SU-DHL-6 (cell line): ENCODE measurements at regions not wholly inside any gene's neighbourhood (a gene's known extent, or its start where the extent isn't known, plus 50 kb on each side); places are given as distances from the start of the nearest gene placed in this dataset.

Experiments
- H2AFZ ChIP-seq: fragments of 200-600 bp; sonication (generic); 2 replicates; pipeline ENCODE4 v1.6.1; 2014; ENCODE audit warnings: low read depth, mild to moderate bottlenecking, moderate library complexity, mixed read lengths, antibody characterized with exemption, low read length; ENCODE audit not compliant: severe bottlenecking
- H3F3A ChIP-seq: fragments of 200-600 bp; shearing (Covaris generic); 2 replicates; pipeline ENCODE4 v1.6.0; 2016; ENCODE audit warnings: antibody characterized with exemption, mild to moderate bottlenecking; ENCODE audit not compliant: insufficient read depth
- H3K27ac ChIP-seq: fragments of 200-600 bp; sonication (generic); 2 replicates; pipeline ENCODE4 v1.5.1; 2016; ENCODE audit warnings: low read depth, mild to moderate bottlenecking, low read length, moderate library complexity, mixed read lengths
- H3K27me3 ChIP-seq: fragments of 200-600 bp; sonication (generic), shearing (Covaris generic); 2 replicates; pipeline ENCODE4 v1.6.0; 2014; ENCODE audit warnings: mild to moderate bottlenecking, low read length
- H3K36me3 ChIP-seq: fragments of 200-600 bp; sonication (generic); 2 replicates; pipeline ENCODE4 v1.6.1; 2014; ENCODE audit warnings: mild to moderate bottlenecking, low read length, mixed read lengths
- H3K4me2 ChIP-seq: fragments of 300-600, 200-600 bp; shearing (Covaris generic), sonication (generic); 2 replicates; pipeline ENCODE4 v1.6.0; 2014; ENCODE audit warnings: low read length, low read depth, mild to moderate bottlenecking; ENCODE audit not compliant: poor library complexity, severe bottlenecking
- H3K4me3 ChIP-seq: fragments of 200-600 bp; sonication (generic); 2 replicates; pipeline ENCODE4 v1.5.1; 2014; ENCODE audit warnings: antibody characterized with exemption, low read length, mild to moderate bottlenecking, mixed read lengths; ENCODE audit not compliant: insufficient read depth, poor library complexity, severe bottlenecking
- H3K79me2 ChIP-seq: fragments of 200-600 bp; sonication (generic); 2 replicates; pipeline ENCODE4 v1.6.1; 2014; ENCODE audit warnings: mild to moderate bottlenecking, low read length, moderate library complexity; ENCODE audit not compliant: insufficient read depth
- H3K9ac ChIP-seq: fragments of 200-600 bp; sonication (generic); 2 replicates; pipeline ENCODE4 v1.7.0; 2014; ENCODE audit warnings: mild to moderate bottlenecking, low read length
- H3K9me2 ChIP-seq: fragments of 200-600 bp; sonication (generic); replicated peaks from 2 replicates; pipeline ENCODE4 v1.6.1; 2014; ENCODE audit warnings: low read length; ENCODE audit not compliant: insufficient read depth
- H3K9me3 ChIP-seq: fragments of 200-600 bp; sonication (generic); 2 replicates; pipeline ENCODE4 v1.6.1; 2014; ENCODE audit warnings: low read length, mixed read lengths; ENCODE audit not compliant: insufficient read depth
- H4K20me1 ChIP-seq: fragments of 200-600 bp; sonication (generic); 2 replicates; pipeline ENCODE4 v1.6.1; 2014; ENCODE audit warnings: low read depth, mild to moderate bottlenecking, antibody characterized with exemption, low read length, moderate library complexity, mixed read lengths
- EZH2phosphoT487 ChIP-seq: fragments of 200-600 bp; sonication (generic), shearing (Covaris generic); conservative IDR thresholded peaks from 2 replicates; pipeline ENCODE4 v1.6.1; 2018; ENCODE audit warnings: mild to moderate bottlenecking, antibody characterized with exemption, low read length, moderate library complexity, mixed read lengths
- TF ChIP-seq, protein P1 (sequence below): fragments of 200-600 bp; sonication (generic); IDR thresholded peaks from one replicate; pipeline ENCODE4 v1.5.1; 2017; ENCODE audit warnings: antibody characterized with exemption, mild to moderate bottlenecking, low read length, moderate library complexity; ENCODE audit not compliant: insufficient read depth, poor library complexity, severe bottlenecking

DNA sequence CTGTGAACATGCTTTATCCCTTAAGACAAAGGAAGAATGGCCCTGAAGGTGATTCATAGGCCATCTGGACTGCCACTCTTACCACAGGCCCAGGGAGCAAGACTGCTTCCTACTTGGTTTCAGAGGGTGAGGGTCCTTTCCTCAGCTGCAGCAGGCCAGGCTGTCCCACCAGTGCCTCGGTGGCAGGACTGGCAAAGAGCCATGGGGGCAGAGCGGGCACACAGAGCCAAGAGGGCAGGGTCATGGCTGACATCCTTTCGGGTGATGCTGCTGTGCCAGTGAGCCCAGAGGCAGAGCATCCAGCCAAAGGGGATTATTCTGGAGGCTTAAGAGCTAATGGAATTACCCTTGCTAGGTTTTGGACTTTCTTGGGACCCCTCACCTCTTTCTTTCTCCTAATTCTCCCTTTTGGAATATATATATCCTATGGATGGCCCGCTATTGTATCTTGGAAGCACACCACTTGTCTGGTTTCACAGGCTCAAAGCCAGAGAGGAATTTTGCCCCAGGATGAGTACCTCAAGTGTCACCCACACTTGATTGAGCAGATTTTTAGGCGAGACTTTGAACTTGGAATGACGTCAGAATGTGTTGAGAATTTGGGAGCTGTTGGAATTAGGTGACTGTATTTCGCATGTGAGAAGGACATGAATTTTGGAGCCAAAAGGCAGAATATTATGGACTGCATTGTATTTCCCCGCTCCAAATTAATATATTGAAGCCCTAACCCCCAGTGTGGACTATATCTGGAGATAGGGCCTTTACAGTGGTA lies 180.6 kb downstream of the BARX1 start:
- Histone ChIP-seq H3K36me3 (no peaks in the 10 kb centered on the region), H3K79me2 (no peaks in the 10 kb centered on the region), H2AFZ (no peak overlapping the region), H3K4me3 (no peak overlapping the region), H3K9ac (no peak overlapping the region), H4K20me1 (no peaks in the 10 kb centered on the region; the same call in 1 of the 2 replicates), H3K27ac (no peak overlapping the region), H3K9me2 (no peaks in the 10 kb centered on the region), H3K4me2 (no peak overlapping the region), H3F3A (no peaks in the 10 kb centered on the region), H3K9me3 (no peaks in the 10 kb centered on the region), H3K27me3 (no peaks in the 10 kb centered on the region)
- TF ChIP-seq EZH2phosphoT487: no peak
- TF ChIP-seq, protein P1, sequence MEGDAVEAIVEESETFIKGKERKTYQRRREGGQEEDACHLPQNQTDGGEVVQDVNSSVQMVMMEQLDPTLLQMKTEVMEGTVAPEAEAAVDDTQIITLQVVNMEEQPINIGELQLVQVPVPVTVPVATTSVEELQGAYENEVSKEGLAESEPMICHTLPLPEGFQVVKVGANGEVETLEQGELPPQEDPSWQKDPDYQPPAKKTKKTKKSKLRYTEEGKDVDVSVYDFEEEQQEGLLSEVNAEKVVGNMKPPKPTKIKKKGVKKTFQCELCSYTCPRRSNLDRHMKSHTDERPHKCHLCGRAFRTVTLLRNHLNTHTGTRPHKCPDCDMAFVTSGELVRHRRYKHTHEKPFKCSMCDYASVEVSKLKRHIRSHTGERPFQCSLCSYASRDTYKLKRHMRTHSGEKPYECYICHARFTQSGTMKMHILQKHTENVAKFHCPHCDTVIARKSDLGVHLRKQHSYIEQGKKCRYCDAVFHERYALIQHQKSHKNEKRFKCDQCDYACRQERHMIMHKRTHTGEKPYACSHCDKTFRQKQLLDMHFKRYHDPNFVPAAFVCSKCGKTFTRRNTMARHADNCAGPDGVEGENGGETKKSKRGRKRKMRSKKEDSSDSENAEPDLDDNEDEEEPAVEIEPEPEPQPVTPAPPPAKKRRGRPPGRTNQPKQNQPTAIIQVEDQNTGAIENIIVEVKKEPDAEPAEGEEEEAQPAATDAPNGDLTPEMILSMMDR: no peak

DNA sequence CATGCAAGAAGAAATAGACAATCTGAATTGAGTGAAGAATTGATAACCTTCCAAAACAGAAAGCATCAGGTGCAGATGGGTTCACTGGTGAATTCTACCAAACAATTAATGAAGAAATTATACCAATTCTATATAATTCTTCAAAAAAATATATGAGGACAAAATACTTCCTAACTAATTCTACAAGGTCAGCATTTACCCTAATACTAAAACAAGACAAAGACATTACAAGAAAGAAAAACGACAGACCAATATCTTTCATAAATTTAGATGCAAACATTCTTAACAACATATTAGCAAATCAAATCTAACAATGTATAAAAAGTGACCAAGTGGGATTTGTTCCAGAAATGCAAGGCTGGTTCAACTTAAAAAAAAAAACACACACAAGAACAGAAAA lies 183.9 kb downstream of the BARX1 start:
- Histone ChIP-seq H3K9me3 (no peaks in the 10 kb centered on the region), H3K36me3 (no peaks in the 10 kb centered on the region), H4K20me1 (no peaks in the 10 kb centered on the region; the same call in 1 of the 2 replicates), H2AFZ (no peak overlapping the region), H3K27ac (no peak overlapping the region), H3F3A (no peaks in the 10 kb centered on the region), H3K79me2 (no peaks in the 10 kb centered on the region), H3K4me2 (no peak overlapping the region), H3K9ac (no peak overlapping the region), H3K4me3 (no peak overlapping the region), H3K27me3 (no peaks in the 10 kb centered on the region), H3K9me2 (no peaks in the 10 kb centered on the region)
- TF ChIP-seq, protein P1: no peak
- TF ChIP-seq EZH2phosphoT487: no peak

DNA sequence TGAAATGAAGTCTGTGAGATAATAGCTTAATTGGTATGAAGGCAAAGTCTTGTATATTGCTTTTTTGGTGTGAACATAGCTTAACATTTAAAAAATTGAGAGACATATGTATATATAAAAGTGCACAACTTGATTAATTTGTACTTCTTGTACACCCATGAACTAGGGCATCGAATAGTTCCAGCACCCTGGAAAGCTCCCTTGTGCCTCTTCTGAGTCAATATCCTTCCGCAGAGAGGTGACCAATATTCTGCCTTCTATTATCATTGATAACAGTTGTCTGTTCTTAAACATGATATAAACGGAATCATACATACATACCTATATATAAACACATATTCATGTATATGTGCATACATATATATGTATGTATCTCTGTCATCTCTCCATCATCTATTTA lies 185.4 kb downstream of the PHF2 start:
- Histone ChIP-seq H3K9me3 (no peaks in the 10 kb centered on the region), H3K4me2 (no peak overlapping the region), H3K9me2 (no peaks in the 10 kb centered on the region), H2AFZ (no peak overlapping the region), H3K27me3 (no peaks in the 10 kb centered on the region), H3F3A (no peaks in the 10 kb centered on the region), H3K4me3 (no peak overlapping the region), H3K27ac (no peak overlapping the region), H3K36me3 (no peaks in the 10 kb centered on the region), H4K20me1 (no peaks in the 10 kb centered on the region), H3K9ac (no peak overlapping the region), H3K79me2 (no peaks in the 10 kb centered on the region)
- TF ChIP-seq EZH2phosphoT487: no peak
- TF ChIP-seq, protein P1: no peak
